Upper lobe of left lung (tissue), 4 donors: ENCODE measurements at regions not wholly inside any gene's neighbourhood (a gene's known extent, or its start where the extent isn't known, plus 50 kb on each side); places are given as distances from the start of the nearest gene placed in this dataset.

Experiments
- EP300 ChIP-seq, 4 donors: sonication (generic); formaldehyde crosslinking; IDR thresholded peaks; one replicate each; pipeline ENCODE4 v1.5.1; 2017; ENCODE audit warnings: antibody characterized with exemption in 4 of 4, control low read depth in 2 of 4
- POLR2A ChIP-seq, 4 donors: fragments of 450-650 bp; IDR thresholded peaks; one replicate each; pipeline ENCODE4 v1.5.1; 2016 to 2017; ENCODE audit warnings: antibody characterized with exemption in 4 of 4, mild to moderate bottlenecking in 2 of 4
- POLR2AphosphoS5 ChIP-seq, 2 donors: sonication (generic); formaldehyde crosslinking; IDR thresholded peaks; one replicate each; pipeline ENCODE4 v1.5.1; 2017; ENCODE audit warnings: antibody characterized with exemption in 2 of 2
- TF ChIP-seq, protein P1 (sequence below), 6 experiments: fragments of 450-650 bp in 4 of 6; fragments of 200-600 bp in 2 of 6; sonication (generic) in 2 of 6; IDR thresholded peaks; one replicate each; pipeline ENCODE4 v1.5.1; 2016 to 2019; ENCODE audit warnings: antibody characterized with exemption in 6 of 6

DNA sequence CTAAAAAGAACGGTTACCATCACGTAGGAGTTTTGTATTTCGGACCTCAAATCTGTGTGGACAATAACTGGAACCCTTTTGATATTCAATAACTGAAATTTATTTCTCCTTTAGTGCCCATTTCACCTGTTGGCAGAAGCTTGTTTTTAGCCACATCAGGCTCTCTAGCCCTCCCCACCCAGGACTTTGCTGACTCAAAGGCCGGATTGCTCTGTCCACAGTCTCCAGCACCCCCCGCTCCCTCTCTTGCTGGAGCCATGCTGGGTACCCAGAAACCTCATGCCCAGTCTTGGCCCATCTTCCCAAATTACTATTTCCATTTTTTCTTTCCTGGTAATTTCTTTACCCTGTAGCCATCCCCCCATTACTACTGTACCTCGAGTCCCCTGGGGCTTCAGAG, 55.8 kb upstream of the DUSP22 start:
- TF ChIP-seq POLR2A (IDR thresholded peaks at IDR 0.05) (no peak), POLR2AphosphoS5 (IDR thresholded peaks at IDR 0.05) (no peak), EP300 (IDR thresholded peaks at IDR 0.05) (no peak)
- TF ChIP-seq, protein P1, sequence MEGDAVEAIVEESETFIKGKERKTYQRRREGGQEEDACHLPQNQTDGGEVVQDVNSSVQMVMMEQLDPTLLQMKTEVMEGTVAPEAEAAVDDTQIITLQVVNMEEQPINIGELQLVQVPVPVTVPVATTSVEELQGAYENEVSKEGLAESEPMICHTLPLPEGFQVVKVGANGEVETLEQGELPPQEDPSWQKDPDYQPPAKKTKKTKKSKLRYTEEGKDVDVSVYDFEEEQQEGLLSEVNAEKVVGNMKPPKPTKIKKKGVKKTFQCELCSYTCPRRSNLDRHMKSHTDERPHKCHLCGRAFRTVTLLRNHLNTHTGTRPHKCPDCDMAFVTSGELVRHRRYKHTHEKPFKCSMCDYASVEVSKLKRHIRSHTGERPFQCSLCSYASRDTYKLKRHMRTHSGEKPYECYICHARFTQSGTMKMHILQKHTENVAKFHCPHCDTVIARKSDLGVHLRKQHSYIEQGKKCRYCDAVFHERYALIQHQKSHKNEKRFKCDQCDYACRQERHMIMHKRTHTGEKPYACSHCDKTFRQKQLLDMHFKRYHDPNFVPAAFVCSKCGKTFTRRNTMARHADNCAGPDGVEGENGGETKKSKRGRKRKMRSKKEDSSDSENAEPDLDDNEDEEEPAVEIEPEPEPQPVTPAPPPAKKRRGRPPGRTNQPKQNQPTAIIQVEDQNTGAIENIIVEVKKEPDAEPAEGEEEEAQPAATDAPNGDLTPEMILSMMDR (IDR thresholded peaks at IDR 0.05): no peak
